Lung (tissue), 11 donors: ENCODE measurements at regions not wholly inside any gene's neighbourhood (a gene's known extent, or its start where the extent isn't known, plus 50 kb on each side); places are given as distances from the start of the nearest gene placed in this dataset.
"Not testable (repeated sequence)": the region's sequence is repeated elsewhere in the genome, so short reads cannot be mapped to it uniquely, and the experiment has no call there.

Experiments
- ATAC-seq: fragments of 200-7000 bp; cut with Tn5 transposase; one replicate; pipeline ENCODE4 v1.9.1; 2020; ENCODE audit warnings: moderate number of reproducible peaks; ENCODE audit not compliant: insufficient read depth, low FRiP score
- DNase-seq, 3 donors: peaks; one replicate each; pipeline ENCODE4 v3.0.0-alpha.2; 2013 to 2017
- H3K27ac ChIP-seq, 2 donors: one replicate each; pipeline ENCODE4 v1.5.1; 2013; ENCODE audit warnings: mild to moderate bottlenecking in 2 of 2, moderate library complexity in 2 of 2, control low read depth in 1 of 2, inconsistent platforms in 1 of 2, low read depth in 1 of 2, low read length in 1 of 2
- H3K27me3 ChIP-seq, 3 donors: one replicate each; pipeline ENCODE4 v1.5.1; 2013; ENCODE audit warnings: low read length in 2 of 3; ENCODE audit not compliant: control insufficient read depth in 3 of 3, insufficient read depth in 3 of 3
- H3K36me3 ChIP-seq, 4 donors: one replicate each; pipeline ENCODE4 v1.5.1; 2013; ENCODE audit warnings: low read length in 4 of 4, mild to moderate bottlenecking in 1 of 4, moderate library complexity in 1 of 4; ENCODE audit not compliant: control insufficient read depth in 4 of 4, insufficient read depth in 4 of 4
- H3K4me1 ChIP-seq, 5 donors: one replicate each; pipeline ENCODE4 v1.5.1; 2013; ENCODE audit warnings: low read length in 5 of 5, mild to moderate bottlenecking in 2 of 5, moderate library complexity in 1 of 5; ENCODE audit not compliant: control insufficient read depth in 5 of 5, insufficient read depth in 5 of 5
- H3K4me3 ChIP-seq: one replicate; pipeline ENCODE4 v1.5.1; 2013; ENCODE audit warnings: mild to moderate bottlenecking, control low read depth, moderate library complexity
- H3K9ac ChIP-seq, 2 donors: one replicate each; pipeline ENCODE4 v1.5.1; 2013; ENCODE audit warnings: low read length in 2 of 2, control low read depth in 1 of 2; ENCODE audit not compliant: insufficient read depth in 1 of 2
- H3K9me3 ChIP-seq, 4 donors: one replicate each; pipeline ENCODE4 v1.5.1; 2013; ENCODE audit warnings: low read length in 3 of 4, mild to moderate bottlenecking in 1 of 4, moderate library complexity in 1 of 4; ENCODE audit not compliant: control insufficient read depth in 4 of 4, insufficient read depth in 3 of 4
- WGBS, 2 donors: extraction: QIAGEN DNeasy Blood & Tissue Kit; methylation state at CpG; one replicate each; pipeline ENCODE4 v1.1.7; 2013; 5-methylcytosine and 5-hydroxymethylcytosine counted together
- TF ChIP-seq, protein P1 (sequence below): IDR thresholded peaks from 2 replicates; pipeline ENCODE4 v1.5.1; 2012; ENCODE audit warnings: mild to moderate bottlenecking; ENCODE audit errors: control extremely low read depth, extremely low read depth
- donor health status: control.
- donor health status: control.
- donor health status: Bipolar disorder and iron deficiency.
- donor health status: healthy.
- donor health status: DM: yes; HTN: yes; CAD: no.

DNA sequence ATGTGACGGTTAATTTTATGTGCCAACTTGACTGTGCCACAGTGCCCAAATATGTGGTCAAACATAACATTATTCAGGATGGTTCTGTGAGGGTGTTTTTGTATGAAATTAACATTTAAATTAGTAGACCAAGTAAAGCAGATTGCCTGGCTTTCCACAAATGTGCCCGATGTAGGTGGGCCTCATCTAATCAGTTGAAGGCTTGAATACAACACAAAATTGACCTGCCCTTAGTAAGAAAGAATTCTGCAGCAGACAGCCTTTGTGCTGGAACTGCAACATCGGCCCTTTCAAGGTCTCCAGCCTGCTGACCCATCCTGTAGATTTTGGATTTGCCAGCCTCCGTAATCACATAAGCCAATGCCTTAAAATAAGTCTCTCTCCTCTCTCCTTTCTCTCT, 215.9 kb downstream of the MEX3B start:
- Histone ChIP-seq H3K9me3 (peaks cover 0 to 3% (median 0%) of the 10 kb centered on the region in 4 donors), H3K9ac (no peak overlapping the region), H3K4me3 (no peak overlapping the region), H3K4me1 (no peaks in the 10 kb centered on the region), H3K27ac (no peak overlapping the region), H3K36me3 (no peaks in the 10 kb centered on the region), H3K27me3 (no peaks in the 10 kb centered on the region)
- WGBS, 2 donors: 92 to 93% methylated on average over 4 of the region's 4 CpGs
- DNase-seq: no peak
- TF ChIP-seq, protein P1, sequence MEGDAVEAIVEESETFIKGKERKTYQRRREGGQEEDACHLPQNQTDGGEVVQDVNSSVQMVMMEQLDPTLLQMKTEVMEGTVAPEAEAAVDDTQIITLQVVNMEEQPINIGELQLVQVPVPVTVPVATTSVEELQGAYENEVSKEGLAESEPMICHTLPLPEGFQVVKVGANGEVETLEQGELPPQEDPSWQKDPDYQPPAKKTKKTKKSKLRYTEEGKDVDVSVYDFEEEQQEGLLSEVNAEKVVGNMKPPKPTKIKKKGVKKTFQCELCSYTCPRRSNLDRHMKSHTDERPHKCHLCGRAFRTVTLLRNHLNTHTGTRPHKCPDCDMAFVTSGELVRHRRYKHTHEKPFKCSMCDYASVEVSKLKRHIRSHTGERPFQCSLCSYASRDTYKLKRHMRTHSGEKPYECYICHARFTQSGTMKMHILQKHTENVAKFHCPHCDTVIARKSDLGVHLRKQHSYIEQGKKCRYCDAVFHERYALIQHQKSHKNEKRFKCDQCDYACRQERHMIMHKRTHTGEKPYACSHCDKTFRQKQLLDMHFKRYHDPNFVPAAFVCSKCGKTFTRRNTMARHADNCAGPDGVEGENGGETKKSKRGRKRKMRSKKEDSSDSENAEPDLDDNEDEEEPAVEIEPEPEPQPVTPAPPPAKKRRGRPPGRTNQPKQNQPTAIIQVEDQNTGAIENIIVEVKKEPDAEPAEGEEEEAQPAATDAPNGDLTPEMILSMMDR: no peak
- ATAC-seq: no peak

DNA sequence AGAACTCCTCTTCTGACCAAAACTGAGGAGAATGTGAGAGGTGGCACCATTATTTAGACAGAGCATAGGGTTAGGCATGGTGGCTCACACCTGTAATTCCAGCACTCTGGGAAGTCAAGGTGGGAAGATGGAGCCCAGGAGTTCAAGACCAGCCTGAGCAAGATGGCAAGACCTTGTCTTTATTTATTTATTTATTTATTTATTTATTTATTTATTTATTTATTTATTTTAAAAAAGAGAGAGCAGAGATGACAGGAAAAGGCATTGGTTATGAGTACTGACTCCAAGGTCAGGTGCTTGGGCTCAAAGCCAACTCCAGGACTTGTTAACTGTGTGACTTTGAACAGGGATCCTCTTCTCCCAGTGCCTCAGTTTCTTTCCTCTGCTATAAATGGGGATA, 217.7 kb downstream of the MEX3B start:
- no peaks in the 10 kb centered on the region for H3K36me3 ChIP-seq
- DNase-seq (no peak), ATAC-seq (no peak)
- no peak overlapping the region for H3K27ac ChIP-seq
- TF ChIP-seq, protein P1: no peak
- no peaks in the 10 kb centered on the region for H3K4me1 ChIP-seq
- H3K9ac ChIP-seq: no peak overlapping the region
- peaks cover 0 to 3% (median 0%) of the 10 kb centered on the region in 4 donors for H3K9me3 ChIP-seq
- no peak overlapping the region for H3K4me3 ChIP-seq
- H3K27me3 ChIP-seq: no peaks in the 10 kb centered on the region

DNA sequence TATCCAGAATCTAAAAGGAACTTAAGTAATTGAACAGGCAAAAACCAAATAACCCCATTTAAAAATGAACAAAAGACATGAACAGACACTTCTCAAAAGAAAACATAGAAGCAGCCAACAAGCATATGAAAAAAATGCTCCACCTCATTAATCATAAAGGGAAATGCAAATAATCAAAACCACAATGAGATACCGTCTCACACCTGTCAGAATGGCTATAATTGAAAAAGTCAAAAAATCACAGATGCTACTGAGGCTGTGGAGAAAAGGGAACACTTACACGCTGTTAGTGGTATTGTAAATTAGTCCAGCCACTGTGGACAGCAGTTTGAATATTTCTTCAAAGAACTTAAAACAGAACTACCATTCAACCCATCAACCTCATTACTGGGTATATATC, 220.7 kb downstream of the MEX3B start:
- ATAC-seq: no peak
- no peaks in the 10 kb centered on the region for H3K27me3 ChIP-seq
- WGBS, 2 donors: 71 to 84% methylated on average over 2 of the region's 2 CpGs
- peaks cover 0 to 3% (median 0%) of the 10 kb centered on the region in 4 donors for H3K9me3 ChIP-seq
- DNase-seq: no peak
- TF ChIP-seq, protein P1: no peak
- H3K36me3 ChIP-seq: no peaks in the 10 kb centered on the region
- H3K27ac ChIP-seq: no peak overlapping the region
- H3K9ac ChIP-seq: no peak overlapping the region
- H3K4me3 ChIP-seq: no peak overlapping the region
- no peaks in the 10 kb centered on the region for H3K4me1 ChIP-seq

DNA sequence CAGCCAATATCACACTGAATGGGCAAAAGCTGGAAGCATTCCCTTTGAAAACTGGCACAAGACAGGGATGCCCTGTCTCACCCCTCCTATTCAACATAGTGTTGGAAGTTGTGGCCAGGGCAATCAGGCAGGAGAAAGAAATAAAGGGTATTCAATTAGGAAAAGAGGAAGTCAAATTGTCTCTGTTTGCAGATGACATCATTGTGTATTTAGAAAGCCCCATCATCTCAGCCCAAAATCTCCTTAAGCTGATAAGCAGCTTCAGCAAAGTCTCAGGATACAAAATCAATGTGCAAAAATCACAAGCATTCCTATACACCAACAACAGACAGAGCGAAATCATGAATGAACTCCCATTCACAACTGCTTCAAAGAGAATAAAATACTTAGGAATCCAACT, 223.2 kb downstream of the MEX3B start:
- DNase-seq, H3K9ac ChIP-seq, H3K9me3 ChIP-seq, ATAC-seq, H3K27ac ChIP-seq, H3K4me3 ChIP-seq, H3K27me3 ChIP-seq, H3K36me3 ChIP-seq, H3K4me1 ChIP-seq: not testable (repeated sequence)
- WGBS, 2 donors: 79 to 85% methylated on average over 1 of the region's 1 CpG
